Panc1 (cell line): ENCODE measurements at regions not wholly inside any gene's neighbourhood (a gene's known extent, or its start where the extent isn't known, plus 50 kb on each side); places are given as distances from the start of the nearest gene placed in this dataset.

Source experiments
- POLR2AphosphoS5 ChIP-seq: IDR thresholded peaks from 2 replicates; pipeline ENCODE4 v1.6.1; 2012; ENCODE audit warnings: mild to moderate bottlenecking, low read depth, low read length, moderate library complexity
- TF ChIP-seq, protein P1 (sequence below): fragments of 450-650 bp; IDR thresholded peaks from 2 replicates; pipeline ENCODE4 v1.5.1; 2017; ENCODE audit warnings: mild to moderate bottlenecking

- TF ChIP-seq, protein P1, sequence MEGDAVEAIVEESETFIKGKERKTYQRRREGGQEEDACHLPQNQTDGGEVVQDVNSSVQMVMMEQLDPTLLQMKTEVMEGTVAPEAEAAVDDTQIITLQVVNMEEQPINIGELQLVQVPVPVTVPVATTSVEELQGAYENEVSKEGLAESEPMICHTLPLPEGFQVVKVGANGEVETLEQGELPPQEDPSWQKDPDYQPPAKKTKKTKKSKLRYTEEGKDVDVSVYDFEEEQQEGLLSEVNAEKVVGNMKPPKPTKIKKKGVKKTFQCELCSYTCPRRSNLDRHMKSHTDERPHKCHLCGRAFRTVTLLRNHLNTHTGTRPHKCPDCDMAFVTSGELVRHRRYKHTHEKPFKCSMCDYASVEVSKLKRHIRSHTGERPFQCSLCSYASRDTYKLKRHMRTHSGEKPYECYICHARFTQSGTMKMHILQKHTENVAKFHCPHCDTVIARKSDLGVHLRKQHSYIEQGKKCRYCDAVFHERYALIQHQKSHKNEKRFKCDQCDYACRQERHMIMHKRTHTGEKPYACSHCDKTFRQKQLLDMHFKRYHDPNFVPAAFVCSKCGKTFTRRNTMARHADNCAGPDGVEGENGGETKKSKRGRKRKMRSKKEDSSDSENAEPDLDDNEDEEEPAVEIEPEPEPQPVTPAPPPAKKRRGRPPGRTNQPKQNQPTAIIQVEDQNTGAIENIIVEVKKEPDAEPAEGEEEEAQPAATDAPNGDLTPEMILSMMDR = no peak
- no peak for TF ChIP-seq POLR2AphosphoS5
These were observed 505.5 kb upstream of the PODXL start for GRCh38 chr7:132061937-132062336.
